22Rv1 (cell line): ENCODE measurements at regions not wholly inside any gene's neighbourhood (a gene's known extent, or its start where the extent isn't known, plus 50 kb on each side); places are given as distances from the start of the nearest gene placed in this dataset.

Experiments used
- CTCF ChIP-seq: fragments of 450-650 bp; IDR thresholded peaks from 2 replicates; pipeline ENCODE4 v1.5.1; 2017; ENCODE audit warnings: mild to moderate bottlenecking
- ZFX ChIP-seq: fragments of 450-650 bp; IDR thresholded peaks from 2 replicates; pipeline ENCODE4 v1.6.1; 2017; ENCODE audit warnings: antibody characterized with exemption, borderline replicate concordance

- TF ChIP-seq CTCF, result no peak
- no peak for TF ChIP-seq ZFX
Observed at GRCh38 chr5:82639393-82640144, 361.4 kb upstream of the RPS23 start.
